Neural crest cell (in vitro differentiated cells): ENCODE measurements at regions not wholly inside any gene's neighbourhood (a gene's known extent, or its start where the extent isn't known, plus 50 kb on each side); places are given as distances from the start of the nearest gene placed in this dataset.

Experiments used
- DNase-seq: peaks from one replicate; pipeline ENCODE4 v3.0.0; 2021; ENCODE audit warnings: low read depth, mixed read lengths, low spot score
- H3K27ac Mint-ChIP-seq: one replicate; pipeline ENCODE4 v1.8.0; 2021; ENCODE audit warnings: mild to moderate bottlenecking, mixed read lengths; ENCODE audit not compliant: unreplicated experiment
- H3K27me3 Mint-ChIP-seq: 2 replicates; pipeline ENCODE4 v1.8.0; 2021; ENCODE audit warnings: low read depth, mild to moderate bottlenecking, mixed read lengths
- H3K36me3 Mint-ChIP-seq: 2 replicates; pipeline ENCODE4 v1.8.0; 2021; ENCODE audit warnings: low read depth, mild to moderate bottlenecking, mixed read lengths
- H3K4me1 Mint-ChIP-seq: 2 replicates; pipeline ENCODE4 v1.8.0; 2021; ENCODE audit warnings: mixed read lengths
- H3K4me3 Mint-ChIP-seq: one replicate; pipeline ENCODE4 v1.8.0; 2021; ENCODE audit warnings: mild to moderate bottlenecking, mixed read lengths
- H3K9me3 Mint-ChIP-seq: 2 replicates; pipeline ENCODE4 v1.8.0; 2021; ENCODE audit warnings: mixed read lengths
- TF ChIP-seq, protein P1 (sequence below): fragments of 200-600 bp; sonication (generic); conservative IDR thresholded peaks from 2 replicates; pipeline ENCODE4 v1.5.0; 2021; ENCODE audit warnings: antibody characterized with exemption, mild to moderate bottlenecking

DNA sequence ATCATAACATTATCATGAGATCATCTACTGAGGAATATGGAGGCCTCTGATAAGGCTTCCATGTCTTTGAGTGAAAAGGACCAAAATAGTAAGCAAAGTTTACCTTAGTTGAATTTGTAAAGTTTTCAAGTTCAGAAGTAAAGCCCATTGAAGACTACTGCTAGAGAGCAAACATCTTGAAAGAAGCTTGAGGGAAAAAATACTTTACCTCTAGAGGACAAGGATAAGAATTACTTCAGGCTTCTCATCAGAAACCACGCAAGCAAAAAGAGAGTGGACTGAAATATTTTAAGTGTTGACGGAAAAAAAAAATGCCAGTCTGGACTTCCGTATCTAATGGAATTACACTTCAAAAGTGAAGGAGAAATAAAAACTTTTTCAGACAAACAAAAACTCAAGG is 114.3 kb downstream of the MPP7 start:
- H3K27ac Mint-ChIP-seq: no peak overlapping the region
- H3K4me3 Mint-ChIP-seq: no peak overlapping the region
- no peaks in the 10 kb centered on the region for H3K4me1 Mint-ChIP-seq
- H3K36me3 Mint-ChIP-seq: no peaks in the 10 kb centered on the region
- TF ChIP-seq, protein P1, sequence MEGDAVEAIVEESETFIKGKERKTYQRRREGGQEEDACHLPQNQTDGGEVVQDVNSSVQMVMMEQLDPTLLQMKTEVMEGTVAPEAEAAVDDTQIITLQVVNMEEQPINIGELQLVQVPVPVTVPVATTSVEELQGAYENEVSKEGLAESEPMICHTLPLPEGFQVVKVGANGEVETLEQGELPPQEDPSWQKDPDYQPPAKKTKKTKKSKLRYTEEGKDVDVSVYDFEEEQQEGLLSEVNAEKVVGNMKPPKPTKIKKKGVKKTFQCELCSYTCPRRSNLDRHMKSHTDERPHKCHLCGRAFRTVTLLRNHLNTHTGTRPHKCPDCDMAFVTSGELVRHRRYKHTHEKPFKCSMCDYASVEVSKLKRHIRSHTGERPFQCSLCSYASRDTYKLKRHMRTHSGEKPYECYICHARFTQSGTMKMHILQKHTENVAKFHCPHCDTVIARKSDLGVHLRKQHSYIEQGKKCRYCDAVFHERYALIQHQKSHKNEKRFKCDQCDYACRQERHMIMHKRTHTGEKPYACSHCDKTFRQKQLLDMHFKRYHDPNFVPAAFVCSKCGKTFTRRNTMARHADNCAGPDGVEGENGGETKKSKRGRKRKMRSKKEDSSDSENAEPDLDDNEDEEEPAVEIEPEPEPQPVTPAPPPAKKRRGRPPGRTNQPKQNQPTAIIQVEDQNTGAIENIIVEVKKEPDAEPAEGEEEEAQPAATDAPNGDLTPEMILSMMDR: no peak
- no peak for DNase-seq
- H3K9me3 Mint-ChIP-seq: no peaks in the 10 kb centered on the region
- no peaks in the 10 kb centered on the region for H3K27me3 Mint-ChIP-seq

DNA sequence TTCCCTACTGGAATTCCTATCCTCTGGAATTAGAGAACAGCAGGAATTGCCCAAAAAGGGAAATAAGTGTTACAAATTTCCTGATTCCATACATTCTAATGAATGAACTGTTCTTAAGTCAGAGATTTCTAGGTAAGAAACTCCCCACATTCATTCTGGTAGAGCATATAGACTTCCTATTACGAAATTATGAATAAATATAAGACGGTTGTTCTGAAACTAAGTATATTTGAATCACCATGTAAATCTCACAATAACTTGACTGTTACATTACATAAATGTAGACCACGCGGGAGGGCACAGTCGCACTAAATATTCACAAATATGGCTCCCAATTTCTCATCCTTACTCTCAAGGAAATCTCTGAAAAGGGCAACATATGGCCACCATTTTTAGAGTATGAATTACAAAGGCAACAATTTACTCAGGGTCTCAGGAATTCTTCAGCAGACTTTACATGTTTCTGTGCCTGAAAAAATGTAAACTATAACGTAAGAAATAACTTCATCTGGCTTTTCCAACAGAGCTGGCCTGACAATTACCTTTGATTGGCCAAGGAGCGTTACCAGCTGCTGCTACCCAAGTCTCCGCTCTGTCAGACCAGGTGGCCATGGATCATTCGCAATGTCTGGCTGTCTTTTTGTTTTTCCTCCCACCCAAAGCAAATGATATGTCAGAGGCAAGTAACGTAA is 115.8 kb downstream of the MPP7 start:
- H3K27ac Mint-ChIP-seq: no peak overlapping the region
- TF ChIP-seq, protein P1: no peak
- H3K27me3 Mint-ChIP-seq: no peaks in the 10 kb centered on the region
- no peaks in the 10 kb centered on the region for H3K4me1 Mint-ChIP-seq
- H3K4me3 Mint-ChIP-seq: no peak overlapping the region
- DNase-seq: no peak
- no peaks in the 10 kb centered on the region for H3K9me3 Mint-ChIP-seq
- no peaks in the 10 kb centered on the region for H3K36me3 Mint-ChIP-seq

DNA sequence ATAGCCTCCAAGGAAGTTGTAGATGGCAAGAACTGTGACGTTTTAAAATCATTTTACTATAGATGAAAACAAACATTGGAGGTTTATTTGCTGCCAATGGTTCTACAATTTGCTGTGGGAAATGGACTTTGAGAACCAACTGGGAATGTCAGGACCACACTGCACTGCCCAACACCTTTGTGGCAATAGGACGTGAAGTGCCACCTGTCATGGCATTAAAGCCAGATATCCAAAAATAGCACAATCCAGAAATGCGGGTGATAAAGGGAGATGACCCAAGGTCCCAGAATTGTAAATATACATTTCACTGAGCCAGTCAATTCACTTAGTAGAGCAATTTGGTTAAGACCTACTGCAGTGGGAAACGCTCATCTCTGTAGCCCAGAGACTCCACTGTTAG is 116.4 kb downstream of the MPP7 start:
- no peaks in the 10 kb centered on the region for H3K9me3 Mint-ChIP-seq
- no peak overlapping the region for H3K27ac Mint-ChIP-seq
- no peaks in the 10 kb centered on the region for H3K4me1 Mint-ChIP-seq

DNA sequence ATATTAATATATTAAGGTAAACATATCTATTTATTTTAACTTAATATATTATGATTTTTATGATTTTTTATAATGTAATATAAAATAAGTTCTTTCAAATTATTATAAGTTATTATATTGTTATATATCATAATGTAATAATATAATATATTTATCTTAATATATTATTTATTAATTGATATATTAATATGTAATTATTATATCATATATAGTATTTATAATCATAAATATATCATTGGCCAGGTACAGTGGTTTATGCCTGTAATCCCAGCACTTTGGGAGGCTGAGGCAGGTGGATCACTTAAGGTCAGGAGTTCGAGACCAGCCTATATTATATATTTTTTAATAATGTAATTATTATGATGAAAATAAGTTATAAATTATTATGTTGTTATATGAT is 118.1 kb downstream of the MPP7 start:
- H3K27ac Mint-ChIP-seq: no peak overlapping the region
- no peak overlapping the region for H3K4me3 Mint-ChIP-seq
- no peaks in the 10 kb centered on the region for H3K27me3 Mint-ChIP-seq
- no peaks in the 10 kb centered on the region for H3K4me1 Mint-ChIP-seq
- TF ChIP-seq, protein P1: no peak
- no peak for DNase-seq
- no peaks in the 10 kb centered on the region for H3K36me3 Mint-ChIP-seq
- H3K9me3 Mint-ChIP-seq: no peaks in the 10 kb centered on the region

More for the DNA sequence above, 116.4 kb downstream of the MPP7 start:
- no peaks in the 10 kb centered on the region for H3K36me3 Mint-ChIP-seq
- no peak overlapping the region for H3K4me3 Mint-ChIP-seq
- H3K27me3 Mint-ChIP-seq: no peaks in the 10 kb centered on the region
- DNase-seq: no peak
- TF ChIP-seq, protein P1: no peak

DNA sequence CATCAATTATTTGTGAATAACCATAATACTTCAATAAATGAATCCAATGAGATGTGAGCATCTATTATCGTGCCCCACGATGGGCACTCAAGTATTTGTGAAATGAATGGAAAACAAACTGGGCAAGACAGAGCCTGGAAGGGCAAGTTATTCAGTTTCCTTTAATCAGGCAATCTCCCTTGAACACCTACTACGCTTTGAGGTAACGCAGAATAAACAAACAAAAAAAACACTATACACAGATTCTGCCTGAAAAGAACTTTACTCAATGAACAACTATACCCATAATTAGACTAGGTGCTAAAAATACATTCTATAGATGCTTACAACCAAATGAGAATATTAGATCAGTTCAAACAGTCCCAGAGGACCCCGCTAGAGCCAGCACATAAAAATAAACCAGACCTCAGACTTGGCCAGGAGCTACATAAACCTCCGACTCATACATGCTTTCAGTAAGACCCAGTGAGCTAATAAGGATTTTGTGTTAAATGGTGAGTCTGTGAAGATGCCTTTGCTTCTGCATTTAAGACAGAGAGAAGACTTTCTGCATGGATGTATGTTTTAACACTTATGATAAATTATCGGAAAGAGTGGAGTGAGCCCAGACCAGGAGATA is 121.3 kb downstream of the MPP7 start:
- Mint-ChIP-seq H3K9me3 (no peaks in the 10 kb centered on the region), H3K27me3 (no peaks in the 10 kb centered on the region)

More for the DNA sequence above, 121.3 kb downstream of the MPP7 start:
- no peak for DNase-seq
- no peaks in the 10 kb centered on the region for H3K36me3 Mint-ChIP-seq
- TF ChIP-seq, protein P1: no peak
- H3K4me1 Mint-ChIP-seq: peaks cover 5% of the 10 kb centered on the region
- no peak overlapping the region for H3K27ac Mint-ChIP-seq
- H3K4me3 Mint-ChIP-seq: no peak overlapping the region
